ENCODE measurements at regions not wholly inside any gene's neighbourhood (a gene's known extent, or its start where the extent isn't known, plus 50 kb on each side); places are given as distances from the start of the nearest gene placed in this dataset.

DNA sequence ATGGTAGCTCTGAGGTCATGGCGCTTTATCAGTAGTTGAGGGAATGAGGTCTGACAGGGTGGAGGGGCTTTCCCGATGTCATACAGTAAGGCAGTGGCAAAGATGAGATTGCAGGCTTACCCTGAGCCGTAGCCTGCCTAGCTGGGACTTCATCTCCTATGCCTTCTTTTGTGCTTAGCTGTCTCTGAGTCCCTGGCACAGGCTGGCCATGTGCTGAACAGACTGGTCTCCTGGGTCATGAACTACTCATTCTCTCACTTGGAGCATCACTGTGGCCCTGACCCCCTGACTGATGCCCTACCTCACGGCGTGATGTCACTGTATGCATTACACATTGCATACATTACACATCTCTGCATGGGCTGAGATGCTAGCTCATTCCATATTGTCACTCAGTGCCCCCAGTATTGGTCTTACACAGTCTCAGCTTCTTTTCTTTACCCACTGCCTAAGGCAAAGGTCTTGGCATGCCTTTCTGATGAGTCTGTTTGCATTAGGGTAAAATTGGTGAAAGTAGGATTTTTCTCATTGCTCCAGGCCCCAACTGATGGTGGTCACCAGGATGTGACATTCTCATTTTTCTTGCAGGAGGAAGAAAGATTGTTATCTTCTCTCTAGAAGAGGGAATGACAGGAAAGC is 389.4 kb upstream of the CADM1 start:
- no TSS peak for BruUV-seq (replicated peaks)
- POLR2A ChIA-PET, result interaction anchor here (0.5 kb wide), 1 partner anchor 586 kb away, joined by 5 read pairs; no protein-coding TSS in a partner anchor
- CTCF ChIA-PET, result no interaction called here

GRCh38 chr11:115892016-115892415 is 387.8 kb upstream of the CADM1 start:
- DNase-seq, result no peak
- Mint-ChIP-seq H3K4me3 (ENCODE audit: unreplicated experiment) (no peak overlapping the region), H3K27ac (ENCODE audit: unreplicated experiment) (no peak overlapping the region), H3K9me3 (ENCODE audit: unreplicated experiment) (no peaks in the 10 kb centered on the region), H3K27me3 (ENCODE audit: insufficient read depth, unreplicated experiment) (peaks cover 30% of the 10 kb centered on the region), H3K4me1 (ENCODE audit: low read depth, unreplicated experiment) (no peaks in the 10 kb centered on the region), H3K36me3 (ENCODE audit: insufficient read depth, unreplicated experiment) (no peaks in the 10 kb centered on the region)
- Histone ChIP-seq H3K4me3 (ENCODE audit: low read depth, low read length) (no peak overlapping the region), H3K36me3 (ENCODE audit: control insufficient read depth, insufficient read depth, low read length) (no peaks in the 10 kb centered on the region), H3K4me1 (no peaks in the 10 kb centered on the region), H3K27me3 (replicated peaks; ENCODE audit: control insufficient read depth, insufficient read depth, low read length) (0 out of 2 replicates have a peak, but pooled peaks cover 1% of the 10 kb centered on the region), H3K9me3 (no peaks in the 10 kb centered on the region)
- intact Hi-C loops (cut with micrococcal nuclease; ENCODE audit: unreplicated experiment), result no loop called here
- BruUV-seq (replicated peaks), result no TSS peak
- TF ChIP-seq CTCF (IDR thresholded peaks at IDR 0.05; ENCODE audit: insufficient read depth in 1 of 2, low read depth in 1 of 2, low read length in 1 of 2, severe bottlenecking in 1 of 2, unreplicated experiment in 1 of 2), result no peak
- ChIA-PET POLR2A (no interaction called here), CTCF (no interaction called here)

More for the DNA sequence above, 389.4 kb upstream of the CADM1 start:
- H3K27me3 ChIP-seq (replicated peaks; ENCODE audit: control insufficient read depth, insufficient read depth, low read length), result no peaks in the 10 kb centered on the region
- no peak overlapping the region for H3K4me3 ChIP-seq (ENCODE audit: low read depth, low read length)
- no peaks in the 10 kb centered on the region for H3K4me1 ChIP-seq
- H3K9me3 Mint-ChIP-seq (ENCODE audit: unreplicated experiment), result no peaks in the 10 kb centered on the region
- H3K4me3 Mint-ChIP-seq (ENCODE audit: unreplicated experiment), result no peak overlapping the region
- H3K9me3 ChIP-seq, result no peaks in the 10 kb centered on the region
- no peaks in the 10 kb centered on the region for H3K36me3 Mint-ChIP-seq (ENCODE audit: insufficient read depth, unreplicated experiment)
- H3K27ac Mint-ChIP-seq (ENCODE audit: unreplicated experiment), result no peak overlapping the region
- DNase-seq, result no peak
- H3K27me3 Mint-ChIP-seq (ENCODE audit: insufficient read depth, unreplicated experiment), result peaks cover 28% of the 10 kb centered on the region
- no peaks in the 10 kb centered on the region for H3K4me1 Mint-ChIP-seq (ENCODE audit: low read depth, unreplicated experiment)
- TF ChIP-seq CTCF (IDR thresholded peaks at IDR 0.05; ENCODE audit: insufficient read depth in 1 of 2, low read depth in 1 of 2, low read length in 1 of 2, severe bottlenecking in 1 of 2, unreplicated experiment in 1 of 2), result no peak
- intact Hi-C loops (cut with micrococcal nuclease; ENCODE audit: unreplicated experiment), result no loop called here
- no peaks in the 10 kb centered on the region for H3K36me3 ChIP-seq (ENCODE audit: control insufficient read depth, insufficient read depth, low read length)

- CTCF ChIA-PET, result no interaction called here
- Mint-ChIP-seq H3K9me3 (ENCODE audit: unreplicated experiment) (no peaks in the 10 kb centered on the region), H3K27ac (ENCODE audit: unreplicated experiment) (no peak overlapping the region)
Measured at GRCh38 chr11:115891581-115891980, 387.4 kb upstream of the CADM1 start.

More at GRCh38 chr11:115891581-115891980, 387.4 kb upstream of the CADM1 start:
- H3K4me1 ChIP-seq, result no peaks in the 10 kb centered on the region
- H3K27me3 ChIP-seq (replicated peaks; ENCODE audit: control insufficient read depth, insufficient read depth, low read length), result 0 out of 2 replicates have a peak, but pooled peaks cover 1% of the 10 kb centered on the region
- H3K4me3 Mint-ChIP-seq (ENCODE audit: unreplicated experiment), result no peak overlapping the region
- no peak for DNase-seq
- H3K4me3 ChIP-seq (ENCODE audit: low read depth, low read length), result no peak overlapping the region
- peaks cover 30% of the 10 kb centered on the region for H3K27me3 Mint-ChIP-seq (ENCODE audit: insufficient read depth, unreplicated experiment)
- intact Hi-C loops (cut with micrococcal nuclease; ENCODE audit: unreplicated experiment), result no loop called here
- POLR2A ChIA-PET, result no interaction called here
- no peaks in the 10 kb centered on the region for H3K36me3 Mint-ChIP-seq (ENCODE audit: insufficient read depth, unreplicated experiment)
- no TSS peak for BruUV-seq (replicated peaks)
- no peaks in the 10 kb centered on the region for H3K4me1 Mint-ChIP-seq (ENCODE audit: low read depth, unreplicated experiment)
- no peaks in the 10 kb centered on the region for H3K36me3 ChIP-seq (ENCODE audit: control insufficient read depth, insufficient read depth, low read length)
- no peaks in the 10 kb centered on the region for H3K9me3 ChIP-seq
- no peak for TF ChIP-seq CTCF (IDR thresholded peaks at IDR 0.05; ENCODE audit: insufficient read depth in 1 of 2, low read depth in 1 of 2, low read length in 1 of 2, severe bottlenecking in 1 of 2, unreplicated experiment in 1 of 2)

Data from Caco-2 (cell line).